H9 (cell line): ENCODE measurements at regions not wholly inside any gene's neighbourhood (a gene's known extent, or its start where the extent isn't known, plus 50 kb on each side); places are given as distances from the start of the nearest gene placed in this dataset.

Source experiments
- DNase-seq: peaks from one replicate; pipeline ENCODE4 v3.0.0-alpha.2; 2017
- H2AFZ ChIP-seq: one replicate; pipeline ENCODE4 v1.6.1; 2013; ENCODE audit warnings: mild to moderate bottlenecking, low read length, control low read depth, moderate library complexity
- H2AK5ac ChIP-seq: 2 replicates; pipeline ENCODE4 v1.6.1; 2013; ENCODE audit warnings: low read length, control low read depth, mixed read lengths; ENCODE audit not compliant: insufficient read length
- H2BK120ac ChIP-seq: one replicate; pipeline ENCODE4 v1.6.1; 2013; ENCODE audit warnings: low read depth, mild to moderate bottlenecking, low read length, control low read depth, inconsistent platforms; ENCODE audit not compliant: poor library complexity, severe bottlenecking
- H2BK12ac ChIP-seq: 2 replicates; pipeline ENCODE4 v1.6.1; 2013; ENCODE audit warnings: low read length, control low read depth, mixed read lengths, low read depth; ENCODE audit not compliant: insufficient read length
- H2BK15ac ChIP-seq: 2 replicates; pipeline ENCODE4 v1.6.1; 2013; ENCODE audit warnings: low read depth, low read length, control low read depth
- H2BK20ac ChIP-seq: one replicate; pipeline ENCODE4 v1.6.1; 2013; ENCODE audit warnings: low read depth, mild to moderate bottlenecking, low read length, control low read depth, inconsistent platforms; ENCODE audit not compliant: poor library complexity, severe bottlenecking
- H2BK5ac ChIP-seq: 2 replicates; pipeline ENCODE4 v1.6.1; 2013; ENCODE audit warnings: low read length, control low read depth, mixed read lengths; ENCODE audit not compliant: insufficient read length
- H3K14ac ChIP-seq: 2 replicates; pipeline ENCODE4 v1.6.1; 2013; ENCODE audit warnings: low read length, control low read depth; ENCODE audit not compliant: insufficient read depth
- H3K18ac ChIP-seq: 2 replicates; pipeline ENCODE4 v1.6.1; 2013; ENCODE audit warnings: low read depth, mild to moderate bottlenecking, mixed read lengths, low read length, control low read depth; ENCODE audit not compliant: insufficient read length
- H3K23ac ChIP-seq: 2 replicates; pipeline ENCODE4 v1.6.1; 2013; ENCODE audit warnings: low read length, control low read depth, mixed read lengths, low read depth; ENCODE audit not compliant: insufficient read length
- H3K23me2 ChIP-seq: 2 replicates; pipeline ENCODE4 v1.6.1; 2013; ENCODE audit warnings: low read depth, mild to moderate bottlenecking, mixed read lengths, low read length, control low read depth; ENCODE audit not compliant: insufficient read length, poor library complexity, severe bottlenecking
- H3K27ac ChIP-seq: 2 replicates; pipeline ENCODE4 v1.5.1; 2013; ENCODE audit warnings: low read length, control low read depth, mixed read lengths, low read depth; ENCODE audit not compliant: insufficient read length
- H3K27me3 ChIP-seq: 2 replicates; pipeline ENCODE4 v1.6.1; 2013; ENCODE audit warnings: low read length, control low read depth, inconsistent platforms; ENCODE audit not compliant: insufficient read depth
- H3K4ac ChIP-seq: 2 replicates; pipeline ENCODE4 v1.6.1; 2013; ENCODE audit warnings: low read depth, mild to moderate bottlenecking, control low read depth, inconsistent platforms, low read length, moderate library complexity
- H3K4me1 ChIP-seq: 2 replicates; pipeline ENCODE4 v1.6.1; 2013; ENCODE audit warnings: low read length, control low read depth, inconsistent platforms; ENCODE audit not compliant: insufficient read depth
- H3K4me2 ChIP-seq: 2 replicates; pipeline ENCODE4 v1.6.1; 2013; ENCODE audit warnings: low read length, control low read depth, mixed read lengths; ENCODE audit not compliant: insufficient read length, insufficient read depth
- H3K56ac ChIP-seq: 2 replicates; pipeline ENCODE4 v1.6.1; 2013; ENCODE audit warnings: low read depth, mild to moderate bottlenecking, mixed read lengths, low read length, control low read depth; ENCODE audit not compliant: insufficient read length
- H3K79me1 ChIP-seq: 2 replicates; pipeline ENCODE4 v1.6.1; 2013; ENCODE audit warnings: low read depth, mild to moderate bottlenecking, moderate library complexity, low read length, control low read depth, inconsistent platforms; ENCODE audit not compliant: insufficient read depth, poor library complexity, severe bottlenecking
- H3K79me2 ChIP-seq: 2 replicates; pipeline ENCODE4 v1.6.1; 2013; ENCODE audit warnings: low read length, control low read depth, inconsistent platforms; ENCODE audit not compliant: insufficient read depth
- H3K9ac ChIP-seq: 2 replicates; pipeline ENCODE4 v1.6.1; 2013; ENCODE audit warnings: low read length, control low read depth, mixed read lengths; ENCODE audit not compliant: insufficient read length; ENCODE audit errors: extremely low read depth
- H3K9me3 ChIP-seq: one replicate; pipeline ENCODE4 v1.6.1; 2013; ENCODE audit warnings: low read depth, low read length, inconsistent platforms; ENCODE audit not compliant: control insufficient read depth
- H3T11ph ChIP-seq: one replicate; pipeline ENCODE4 v1.6.1; 2013; ENCODE audit warnings: mild to moderate bottlenecking, low read length, control low read depth, inconsistent platforms
- H4K20me1 ChIP-seq: one replicate; pipeline ENCODE4 v1.6.1; 2013; ENCODE audit not compliant: control insufficient read depth, insufficient read length, insufficient read depth
- H4K5ac ChIP-seq: 2 replicates; pipeline ENCODE4 v1.6.1; 2013; ENCODE audit warnings: low read depth, mild to moderate bottlenecking, mixed read lengths, low read length, control low read depth; ENCODE audit not compliant: insufficient read length
- H4K8ac ChIP-seq: replicated peaks from 2 replicates; pipeline ENCODE4 v1.6.1; 2013; ENCODE audit warnings: low read length, control low read depth, mixed read lengths, low read depth; ENCODE audit not compliant: insufficient read length
- H4K91ac ChIP-seq: 2 replicates; pipeline ENCODE4 v1.6.1; 2013; ENCODE audit warnings: low read depth, mild to moderate bottlenecking, moderate library complexity, mixed read lengths, low read length, control low read depth; ENCODE audit not compliant: insufficient read length
- H3K27ac Mint-ChIP-seq, 3 experiments: 2 replicates in 2 of 3; 3 replicates in 1 of 3; pipeline ENCODE4 v1.8.0; 2020 to 2021; ENCODE audit warnings: mixed read lengths in 3 of 3, mild to moderate bottlenecking in 1 of 3, moderate library complexity in 1 of 3
- H3K27me3 Mint-ChIP-seq: 2 replicates; pipeline ENCODE4 v1.8.0; 2021; ENCODE audit warnings: low read depth, mild to moderate bottlenecking, moderate library complexity, mixed read lengths
- H3K36me3 Mint-ChIP-seq, 3 experiments: 2 replicates in 2 of 3; 3 replicates in 1 of 3; pipeline ENCODE4 v1.8.0; 2020 to 2021; ENCODE audit warnings: low read depth in 3 of 3, mixed read lengths in 3 of 3; ENCODE audit not compliant: insufficient read depth in 1 of 3
- H3K4me1 Mint-ChIP-seq, 2 experiments: 2 replicates each; pipeline ENCODE4 v1.8.0; 2020; ENCODE audit warnings: mixed read lengths in 2 of 2
- H3K4me3 Mint-ChIP-seq, 2 experiments: 2 replicates in 1 of 2; 3 replicates in 1 of 2; pipeline ENCODE4 v1.8.0; 2020 to 2021; ENCODE audit warnings: mild to moderate bottlenecking in 2 of 2, mixed read lengths in 2 of 2, moderate library complexity in 1 of 2
- H3K9me3 Mint-ChIP-seq, 2 experiments: 2 replicates in 1 of 2; 3 replicates in 1 of 2; pipeline ENCODE4 v1.8.0; 2020; ENCODE audit warnings: mild to moderate bottlenecking in 2 of 2, mixed read lengths in 2 of 2, moderate library complexity in 1 of 2
- CTCF ChIP-seq: fragments of 200-600 bp; sonication (generic); conservative IDR thresholded peaks from 3 replicates; pipeline ENCODE4 v1.8.0; 2021; ENCODE audit warnings: antibody characterized with exemption, mild to moderate bottlenecking
- WGBS: extraction: QIAGEN DNeasy Blood & Tissue Kit; methylation state at CpG from one replicate; pipeline ENCODE4 v1.1.7; 2013; ENCODE audit warnings: missing lambda C conversion rate, low lambda C conversion rate, mixed read lengths; ENCODE audit not compliant: insufficient read length; ENCODE audit errors: extremely low coverage; 5-methylcytosine and 5-hydroxymethylcytosine counted together

GRCh38 chr3:25139267-25139666, 288.8 kb upstream of the RARB start:
- H3K4me1 Mint-ChIP-seq = peaks cover 3 to 20% of the 10 kb centered on the region in 2 experiments; a peak in 3 of 4 replicates
- H3K18ac ChIP-seq = no peak overlapping the region
- no peak overlapping the region for H3K23ac ChIP-seq
- no peak overlapping the region for H2BK15ac ChIP-seq
- no peak for TF ChIP-seq CTCF
- no peak overlapping the region for H3K27ac ChIP-seq
- no peak overlapping the region for H4K8ac ChIP-seq
- H3K56ac ChIP-seq = no peak overlapping the region
- no peak overlapping the region for H4K91ac ChIP-seq
- H3K36me3 Mint-ChIP-seq = peaks cover 0 to 12% (median 0%) of the 10 kb centered on the region in 3 experiments; a peak in 1 of 7 replicates
- H3K79me1 ChIP-seq = no peaks in the 10 kb centered on the region
- no peak overlapping the region for H3K4me2 ChIP-seq
- no peak overlapping the region for H2BK12ac ChIP-seq
- H3K79me2 ChIP-seq = no peaks in the 10 kb centered on the region
- H3K27ac Mint-ChIP-seq = no peak overlapping the region
- H3K27me3 Mint-ChIP-seq = no peaks in the 10 kb centered on the region
- H3K9me3 Mint-ChIP-seq = peaks cover 0 to 2% of the 10 kb centered on the region in 2 experiments; a peak in 2 of 5 replicates
- H3K9ac ChIP-seq = no peak overlapping the region
- H3K14ac ChIP-seq = no peak overlapping the region
- DNase-seq = no peak
- no peak overlapping the region for H2AK5ac ChIP-seq
- no peaks in the 10 kb centered on the region for H3K23me2 ChIP-seq
- H3T11ph ChIP-seq = no peak overlapping the region
- H3K9me3 ChIP-seq = no peaks in the 10 kb centered on the region
- no peak overlapping the region for H2BK5ac ChIP-seq
- no peak overlapping the region for H2BK120ac ChIP-seq
- no peak overlapping the region for H3K4ac ChIP-seq
- H3K4me1 ChIP-seq = no peaks in the 10 kb centered on the region; the same call in 1 of the 2 replicates
- H3K27me3 ChIP-seq = no peaks in the 10 kb centered on the region
- H2AFZ ChIP-seq = no peak overlapping the region
- no peaks in the 10 kb centered on the region for H4K20me1 ChIP-seq
- H2BK20ac ChIP-seq = no peak overlapping the region
- no peak overlapping the region for H3K4me3 Mint-ChIP-seq
- no peak overlapping the region for H4K5ac ChIP-seq
- WGBS = no CpG with 5 or more reads among the region's 1 CpG
